GM18517 (cell line): ENCODE measurements at regions not wholly inside any gene's neighbourhood (a gene's known extent, or its start where the extent isn't known, plus 50 kb on each side); places are given as distances from the start of the nearest gene placed in this dataset.
"Not testable (repeated sequence)": the region's sequence is repeated elsewhere in the genome, so short reads cannot be mapped to it uniquely, and the experiment has no call there.

Experiments used
- ATAC-seq: cut with Tn5 transposase; IDR thresholded peaks from one replicate; pipeline ENCODE4 v1.9.1; 2021; ENCODE audit warnings: mild to moderate bottlenecking, moderate library complexity; ENCODE audit not compliant: unreplicated experiment

GRCh38 chr3:82423268-82424030 lies 662.0 kb upstream of the GBE1 start:
- no peak for ATAC-seq

GRCh38 chr3:82416830-82417229 lies 655.4 kb upstream of the GBE1 start:
- ATAC-seq = no peak

GRCh38 chr3:82416349-82416748 lies 654.9 kb upstream of the GBE1 start:
- ATAC-seq = no peak

DNA sequence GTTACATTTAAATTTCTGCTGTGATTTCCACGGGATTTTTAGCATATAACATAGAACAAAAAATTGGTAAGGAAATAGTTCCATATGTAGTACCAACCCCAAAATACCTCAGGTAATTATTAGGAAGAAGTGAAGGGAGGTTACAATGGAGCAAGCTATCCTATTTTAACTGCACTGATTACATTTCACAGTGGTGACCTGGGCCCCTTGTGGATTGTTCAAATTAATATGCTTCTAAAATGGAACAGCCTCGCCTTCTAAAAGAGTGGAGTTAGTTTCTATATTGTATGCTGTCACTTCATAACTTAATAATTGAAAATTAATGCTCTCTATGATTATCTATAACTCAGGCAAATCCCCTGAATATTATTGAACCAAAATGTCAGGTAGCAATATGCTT lies 651.7 kb upstream of the GBE1 start:
- ATAC-seq = no peak

GRCh38 chr3:82410366-82410765 lies 648.9 kb upstream of the GBE1 start:
- ATAC-seq = no peak

DNA sequence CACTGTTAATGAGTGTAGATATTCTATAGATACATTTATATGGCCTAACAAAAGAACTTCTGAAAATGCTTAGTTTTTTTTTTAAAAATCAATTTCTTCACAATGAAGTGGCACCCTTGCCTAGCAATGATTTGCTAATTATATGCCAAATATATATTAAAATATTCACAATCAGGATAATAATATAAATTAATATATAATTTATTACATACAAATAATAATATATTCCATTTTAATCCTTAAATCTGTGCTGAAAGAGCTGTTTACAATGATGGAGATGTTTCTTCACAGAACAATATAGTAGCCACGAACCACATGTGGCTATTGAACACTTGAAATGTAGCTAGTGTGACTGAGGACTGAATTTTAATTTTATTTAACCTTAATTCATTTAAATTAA lies 648.4 kb upstream of the GBE1 start:
- no peak for ATAC-seq

DNA sequence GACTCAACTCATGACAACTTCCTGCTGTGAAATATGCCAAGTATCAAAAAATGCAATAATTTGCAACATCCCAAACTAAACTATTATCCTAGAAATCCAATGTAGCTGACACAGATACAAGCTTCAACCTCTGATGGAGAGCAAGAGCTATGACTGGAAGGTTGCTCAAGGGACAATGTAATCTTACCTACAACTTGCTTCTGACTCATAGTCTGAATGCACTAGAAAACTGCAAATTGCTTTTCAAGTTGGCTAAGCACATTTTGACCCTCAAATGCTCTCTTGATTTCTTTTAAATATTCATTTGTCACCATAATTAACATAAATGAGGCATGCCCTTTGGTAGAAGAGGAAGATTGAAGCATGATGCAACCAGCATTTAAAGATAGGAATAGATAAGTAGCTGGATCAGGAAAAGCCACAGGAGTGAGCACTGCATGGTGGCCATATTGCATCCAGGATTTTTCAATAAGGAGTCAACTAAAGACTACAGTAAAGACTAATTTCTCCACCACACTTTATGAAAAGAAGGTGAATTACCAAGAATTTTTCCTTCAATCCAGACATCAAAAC lies 630.8 kb upstream of the GBE1 start:
- ATAC-seq = no peak

- ATAC-seq = no peak
These were observed 629.4 kb upstream of the GBE1 start for GRCh38 chr3:82390868-82391267.

- no peak for ATAC-seq
These were observed 625.2 kb upstream of the GBE1 start for GRCh38 chr3:82386647-82387046.

GRCh38 chr3:82384181-82384580 lies 622.7 kb upstream of the GBE1 start:
- no peak for ATAC-seq

DNA sequence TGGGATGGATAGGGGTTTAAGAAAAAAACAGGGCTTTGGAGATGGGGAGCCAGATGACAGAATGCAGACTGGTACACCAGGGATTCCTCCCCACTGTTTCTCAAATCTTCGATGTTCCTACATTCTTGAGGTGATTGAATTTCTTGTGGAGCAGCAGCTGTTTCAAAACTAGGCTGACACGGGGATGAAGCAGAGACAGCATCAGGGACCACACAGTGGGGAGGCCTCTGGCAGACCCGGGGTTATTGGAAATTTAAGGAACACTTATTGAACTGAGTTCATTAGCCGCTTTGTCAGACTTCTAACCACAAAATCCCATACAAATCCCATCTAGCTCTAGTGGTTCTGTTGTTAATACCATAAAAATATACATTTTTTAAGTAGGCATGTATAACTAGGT lies 621.4 kb upstream of the GBE1 start:
- ATAC-seq = no peak

DNA sequence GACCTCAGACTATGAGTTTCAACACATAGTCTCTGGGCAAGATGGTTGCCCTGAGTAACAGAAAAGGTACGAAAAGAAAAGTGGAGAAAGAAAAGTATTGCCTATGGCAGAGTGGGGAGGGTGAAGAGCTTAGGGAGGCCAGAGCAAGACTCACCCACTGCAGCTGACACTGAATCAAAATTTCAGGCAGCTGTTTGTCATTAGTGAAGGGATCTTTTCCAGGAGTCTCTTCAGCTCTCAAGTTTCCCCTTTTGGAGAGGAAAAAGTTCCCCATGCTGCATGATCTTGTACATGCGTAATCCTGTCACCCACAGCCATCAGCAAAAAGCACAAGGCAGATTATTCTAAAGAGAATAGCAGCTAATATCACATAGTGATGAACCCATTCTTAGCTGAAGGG lies 616.9 kb upstream of the GBE1 start:
- ATAC-seq = no peak

- ATAC-seq = no peak
These were observed 615.4 kb upstream of the GBE1 start for GRCh38 chr3:82376883-82377282.

DNA sequence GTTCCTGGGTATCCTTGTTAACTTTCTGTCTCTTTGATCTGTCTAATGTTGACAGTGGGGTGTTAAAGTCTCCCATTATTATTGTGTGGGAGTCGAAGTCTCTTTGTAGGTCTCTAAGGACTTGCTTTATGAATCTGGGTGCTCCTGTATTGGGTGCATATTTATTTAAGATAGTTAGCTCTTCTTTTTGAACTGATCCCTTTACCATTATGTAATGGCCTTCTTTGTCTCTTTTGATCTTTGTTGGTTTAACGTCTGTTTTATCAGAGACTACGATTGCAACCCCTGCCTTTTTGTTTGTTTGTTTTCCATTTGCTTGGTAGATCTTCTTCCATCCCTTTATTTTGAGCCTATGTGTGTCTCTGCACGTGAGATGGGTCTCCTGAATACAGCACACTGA lies 612.4 kb upstream of the GBE1 start:
- ATAC-seq = not testable (repeated sequence)

- no peak for ATAC-seq
These were observed 603.4 kb upstream of the GBE1 start for GRCh38 chr3:82364827-82365226.

DNA sequence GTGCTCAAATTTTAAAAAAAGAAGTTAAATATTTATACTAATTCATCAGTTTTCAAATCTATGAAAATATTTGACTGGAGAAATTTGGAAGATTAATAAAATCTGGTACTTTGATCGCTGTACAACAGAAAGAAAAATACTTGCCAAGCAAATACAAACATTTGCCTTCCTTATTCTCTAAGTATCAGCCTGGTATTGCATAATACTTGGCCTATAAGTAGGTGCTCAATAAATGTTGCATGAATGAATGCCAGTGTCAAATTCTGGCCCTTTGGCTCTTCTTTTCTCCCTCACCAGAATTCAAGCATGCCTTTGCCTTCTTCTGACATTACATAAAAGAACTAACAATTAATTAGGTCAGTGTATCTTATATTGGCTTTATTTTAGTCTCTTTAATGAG lies 601.7 kb upstream of the GBE1 start:
- no peak for ATAC-seq

DNA sequence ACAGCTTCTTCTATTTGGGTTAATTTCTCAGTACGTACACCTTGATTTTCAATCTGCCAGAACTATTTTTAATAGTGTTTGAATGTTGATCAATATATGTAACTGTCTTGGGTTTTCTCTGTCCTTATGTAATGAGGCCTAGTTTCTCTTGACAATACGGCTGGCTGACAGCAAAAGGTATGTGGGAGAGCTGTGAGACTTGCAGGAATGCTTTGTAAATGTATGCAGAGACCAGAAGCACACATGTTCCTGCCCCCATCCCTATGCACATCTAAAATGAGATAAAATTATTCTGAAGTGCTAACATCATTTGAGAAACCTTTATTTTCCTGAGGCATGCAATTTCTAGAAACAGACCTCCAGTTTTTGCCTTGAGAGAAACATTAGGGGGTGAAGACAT lies 593.8 kb upstream of the GBE1 start:
- no peak for ATAC-seq

- no peak for ATAC-seq
These were observed 592.8 kb upstream of the GBE1 start for GRCh38 chr3:82354228-82354627.

DNA sequence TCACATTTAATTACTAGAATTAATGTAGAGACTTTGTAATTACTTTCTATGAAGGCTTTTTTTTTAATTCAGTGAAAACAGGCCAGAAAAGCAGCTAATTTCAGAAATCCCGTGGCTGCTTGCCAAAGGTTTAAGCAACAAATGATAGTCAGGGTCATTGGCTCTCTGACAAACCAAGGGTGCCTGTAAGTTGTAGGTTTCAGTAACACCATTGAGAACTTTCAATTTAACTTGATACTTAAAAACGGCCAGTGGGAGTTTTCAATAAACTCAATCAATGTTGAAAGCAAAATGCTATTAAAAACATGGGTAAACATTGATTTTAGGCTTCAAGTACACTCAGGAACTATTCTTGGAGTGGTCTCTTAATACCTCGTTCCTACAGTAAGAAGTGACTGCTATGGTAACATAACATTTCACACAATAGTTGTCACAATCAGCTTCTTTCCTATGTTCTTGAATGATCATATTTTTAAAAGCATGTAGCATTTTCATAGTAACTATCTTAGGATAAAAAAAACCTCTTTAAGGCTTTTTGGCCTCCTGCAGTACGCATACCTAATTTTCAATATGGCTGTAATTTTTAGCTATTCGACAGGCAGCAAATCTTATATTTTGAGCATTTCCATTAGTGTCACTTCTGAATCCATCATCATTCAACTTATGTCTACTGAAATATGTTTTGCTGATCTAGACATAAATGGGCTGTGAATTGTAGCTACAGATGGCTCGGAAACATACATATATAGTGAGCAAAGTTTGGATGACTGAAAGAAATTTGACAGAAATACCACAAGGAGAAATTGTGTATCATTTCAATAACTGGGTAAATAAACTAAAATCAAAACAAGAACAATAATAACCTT lies 592.1 kb upstream of the GBE1 start:
- no peak for ATAC-seq

DNA sequence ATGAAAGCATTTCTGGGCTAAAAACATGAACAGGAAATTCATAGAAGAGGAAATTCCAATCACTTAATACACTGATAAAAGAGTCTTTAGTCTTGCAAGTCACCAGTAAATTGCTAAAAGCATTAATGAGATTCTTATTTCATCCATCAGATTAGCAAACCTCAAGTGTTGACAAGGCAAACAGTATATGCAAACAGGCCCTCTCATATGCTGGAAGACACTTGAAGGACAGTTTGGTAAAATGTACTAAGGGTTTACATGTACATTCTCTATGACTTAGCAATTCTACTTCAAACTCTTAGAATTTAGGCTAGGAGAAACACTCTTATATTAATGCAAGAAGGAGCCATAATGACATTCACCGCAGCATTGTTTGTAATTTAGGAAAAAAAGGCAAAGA lies 586.1 kb upstream of the GBE1 start:
- ATAC-seq = no peak

GRCh38 chr3:82342521-82342920 lies 581.1 kb upstream of the GBE1 start:
- no peak for ATAC-seq

DNA sequence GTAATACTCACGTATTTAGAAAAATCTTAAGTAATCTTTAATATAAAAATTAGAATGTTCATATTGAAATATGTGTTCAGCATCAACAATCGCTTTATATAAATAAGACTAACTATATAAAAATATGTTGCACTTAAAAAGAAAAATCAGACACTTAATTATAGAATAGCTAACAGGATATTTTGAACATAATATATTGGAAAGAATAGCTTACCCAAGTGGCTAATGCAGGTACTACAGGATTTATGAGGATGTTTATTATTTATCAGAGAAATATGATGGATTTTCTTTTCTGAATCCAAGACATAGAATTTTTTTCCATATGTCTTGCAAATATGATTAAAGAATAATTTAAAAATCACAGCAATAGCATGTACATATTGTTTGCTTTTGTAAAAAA lies 567.9 kb upstream of the GBE1 start:
- no peak for ATAC-seq
